GM12875 (cell line): ENCODE measurements at regions not wholly inside any gene's neighbourhood (a gene's known extent, or its start where the extent isn't known, plus 50 kb on each side); places are given as distances from the start of the nearest gene placed in this dataset.

ENCODE experiments used
- H3K4me3 ChIP-seq: one replicate; pipeline ENCODE4 v1.5.1; 2011; ENCODE audit warnings: low read depth, low read length, control low read depth
- TF ChIP-seq, protein P1 (sequence below): IDR thresholded peaks from 2 replicates; pipeline ENCODE4 v1.5.1; 2011; ENCODE audit warnings: low read depth, mild to moderate bottlenecking, control low read depth, inconsistent platforms, low read length, moderate library complexity, borderline replicate concordance; ENCODE audit not compliant: insufficient read depth

- H3K4me3 ChIP-seq: no peak overlapping the region
- TF ChIP-seq, protein P1, sequence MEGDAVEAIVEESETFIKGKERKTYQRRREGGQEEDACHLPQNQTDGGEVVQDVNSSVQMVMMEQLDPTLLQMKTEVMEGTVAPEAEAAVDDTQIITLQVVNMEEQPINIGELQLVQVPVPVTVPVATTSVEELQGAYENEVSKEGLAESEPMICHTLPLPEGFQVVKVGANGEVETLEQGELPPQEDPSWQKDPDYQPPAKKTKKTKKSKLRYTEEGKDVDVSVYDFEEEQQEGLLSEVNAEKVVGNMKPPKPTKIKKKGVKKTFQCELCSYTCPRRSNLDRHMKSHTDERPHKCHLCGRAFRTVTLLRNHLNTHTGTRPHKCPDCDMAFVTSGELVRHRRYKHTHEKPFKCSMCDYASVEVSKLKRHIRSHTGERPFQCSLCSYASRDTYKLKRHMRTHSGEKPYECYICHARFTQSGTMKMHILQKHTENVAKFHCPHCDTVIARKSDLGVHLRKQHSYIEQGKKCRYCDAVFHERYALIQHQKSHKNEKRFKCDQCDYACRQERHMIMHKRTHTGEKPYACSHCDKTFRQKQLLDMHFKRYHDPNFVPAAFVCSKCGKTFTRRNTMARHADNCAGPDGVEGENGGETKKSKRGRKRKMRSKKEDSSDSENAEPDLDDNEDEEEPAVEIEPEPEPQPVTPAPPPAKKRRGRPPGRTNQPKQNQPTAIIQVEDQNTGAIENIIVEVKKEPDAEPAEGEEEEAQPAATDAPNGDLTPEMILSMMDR: no peak
Observed at GRCh38 chr5:97494465-97494864, 311.4 kb upstream of the RIOK2 start.

- TF ChIP-seq, protein P1: no peak
Observed at GRCh38 chr5:97495301-97495700, 312.3 kb upstream of the RIOK2 start.

DNA sequence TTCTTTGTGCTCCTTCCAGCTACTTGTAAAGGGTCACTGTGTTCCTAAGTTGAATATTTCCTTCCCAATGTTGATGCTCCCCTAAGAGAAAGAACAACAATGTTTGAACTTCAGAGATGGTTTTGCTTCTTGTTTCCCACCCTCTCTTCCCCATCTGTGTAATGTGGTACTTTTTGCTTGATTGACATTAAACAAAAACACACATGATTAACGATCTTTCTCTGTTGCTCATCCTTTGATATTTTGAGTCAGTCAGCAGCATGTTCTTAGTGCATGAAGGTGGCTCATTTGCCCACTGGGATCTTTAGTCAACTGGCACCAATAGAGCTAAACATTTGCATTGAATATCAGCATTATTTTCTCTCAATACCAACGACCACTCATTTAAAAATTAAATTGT, 313.0 kb upstream of the RIOK2 start:
- TF ChIP-seq, protein P1: no peak
- H3K4me3 ChIP-seq: no peak overlapping the region

More at GRCh38 chr5:97495301-97495700, 312.3 kb upstream of the RIOK2 start:
- H3K4me3 ChIP-seq: no peak overlapping the region

DNA sequence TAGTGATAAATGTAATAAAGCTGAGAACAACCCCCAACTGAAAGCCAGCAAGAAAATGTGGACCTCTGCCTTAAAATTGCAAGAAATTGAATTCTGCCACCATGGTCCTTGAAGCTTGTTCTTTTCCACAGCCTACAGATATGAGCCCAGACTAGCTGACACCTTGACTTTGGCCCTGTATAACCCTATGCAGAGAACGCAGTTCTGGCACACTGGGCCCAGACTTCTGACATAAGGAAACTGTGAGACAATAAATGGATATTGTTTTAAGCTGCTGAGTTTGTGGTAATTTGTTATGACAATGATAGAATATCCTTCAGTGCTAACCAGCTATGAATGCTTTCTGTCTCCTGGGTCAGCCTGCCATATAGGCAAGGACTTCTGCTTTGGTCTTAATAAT, 315.6 kb upstream of the RIOK2 start:
- H3K4me3 ChIP-seq: no peak overlapping the region
- TF ChIP-seq, protein P1: no peak

DNA sequence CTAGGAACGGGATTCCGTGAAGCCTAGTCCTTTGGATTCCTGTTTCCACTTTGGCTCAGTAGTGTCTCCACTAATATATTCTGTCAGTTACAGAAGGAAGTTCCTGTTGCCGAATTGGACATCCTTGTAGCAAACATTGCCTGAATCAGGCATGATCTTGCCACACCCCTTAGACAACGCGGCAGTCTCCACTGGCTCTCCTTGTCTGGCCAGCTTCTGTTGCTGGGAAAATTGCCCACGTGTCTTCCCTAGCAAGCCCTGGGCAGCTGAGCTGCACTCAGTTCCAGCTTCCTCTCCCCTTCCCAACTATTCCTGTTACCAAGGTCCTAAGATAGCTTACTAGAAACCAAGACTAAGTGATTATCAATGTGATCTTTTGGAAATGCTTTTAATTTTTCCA, 316.6 kb upstream of the RIOK2 start:
- H3K4me3 ChIP-seq: no peak overlapping the region
- TF ChIP-seq, protein P1: no peak

DNA sequence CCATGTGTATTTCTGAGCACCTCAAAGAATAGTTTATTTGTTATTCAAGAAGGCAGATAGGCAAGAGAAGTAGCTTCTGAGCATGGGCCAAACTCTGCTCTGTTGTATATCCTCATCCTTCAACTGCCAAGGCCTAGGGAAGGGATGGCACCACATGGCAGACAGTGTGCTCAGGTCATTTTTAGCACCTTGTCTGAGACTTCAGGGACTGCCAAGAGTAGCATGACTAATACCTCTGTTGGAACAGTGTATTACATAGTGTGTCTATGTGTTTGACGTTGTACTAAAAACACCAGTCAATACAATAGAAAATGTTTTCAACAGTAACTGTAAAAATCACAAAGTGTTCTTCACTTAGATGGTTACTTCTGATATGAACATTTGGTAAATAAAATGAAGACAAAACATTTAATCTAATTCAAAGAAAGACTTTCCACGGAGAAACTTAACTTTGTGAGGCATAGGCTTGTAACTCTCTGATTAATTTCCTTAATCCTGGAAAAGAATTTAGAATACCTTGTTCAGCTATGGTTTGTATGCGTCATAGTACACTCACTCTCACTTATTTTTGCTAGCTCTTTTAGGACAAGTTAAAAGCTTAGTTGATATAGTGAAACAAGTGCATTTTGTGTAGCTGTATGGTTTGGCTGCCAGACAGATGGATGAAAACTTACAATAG, 318.4 kb upstream of the RIOK2 start:
- no peak overlapping the region for H3K4me3 ChIP-seq
- TF ChIP-seq, protein P1: no peak

GRCh38 chr5:97501965-97502305, 318.9 kb upstream of the RIOK2 start:
- no peak overlapping the region for H3K4me3 ChIP-seq
- TF ChIP-seq, protein P1: no peak
